Prostate gland (tissue), 2 donors: ENCODE measurements at regions not wholly inside any gene's neighbourhood (a gene's known extent, or its start where the extent isn't known, plus 50 kb on each side); places are given as distances from the start of the nearest gene placed in this dataset.

ENCODE experiments used
- DNase-seq: peaks from one replicate; pipeline ENCODE4 v3.0.0-alpha.2; 2019; ENCODE audit warnings: low spot score
- H3K27ac ChIP-seq, 2 donors: fragments of 200-600 bp; sonication (generic); 2 replicates each; pipeline ENCODE4 v1.5.1; 2017 to 2019
- H3K27me3 ChIP-seq: fragments of 200-600 bp; sonication (generic); replicated peaks from 2 replicates; pipeline ENCODE4 v1.5.1; 2019; ENCODE audit not compliant: insufficient read depth
- H3K36me3 ChIP-seq, 2 donors: fragments of 200-600 bp; sonication (generic); 1 replicate in 1 of 2; 2 replicates in 1 of 2; pipeline versions ENCODE4 v1.5.1 to v1.8.1; 2017 to 2019
- H3K4me1 ChIP-seq: fragments of 200-600 bp; sonication (generic); replicated peaks from 2 replicates; pipeline ENCODE4 v1.5.1; 2019
- H3K4me3 ChIP-seq, 2 donors: fragments of 200-600 bp; sonication (generic); 2 replicates each; pipeline ENCODE4 v1.5.1; 2017 to 2019
- H3K9me3 ChIP-seq: fragments of 200-600 bp; sonication (generic); 2 replicates; pipeline ENCODE4 v1.5.1; 2017
- CTCF ChIP-seq, 4 experiments: fragments of 200-600 bp in 2 of 4; fragments of 450-650 bp in 2 of 4; sonication (generic) in 2 of 4; IDR thresholded peaks; 1 replicate in 3 of 4; 2 replicates in 1 of 4; pipeline ENCODE4 v1.5.1; 2016 to 2019; ENCODE audit warnings: antibody characterized with exemption in 4 of 4, mild to moderate bottlenecking in 2 of 4, moderate library complexity in 2 of 4
- POLR2A ChIP-seq: fragments of 450-650 bp; IDR thresholded peaks from one replicate; pipeline ENCODE4 v1.6.1; 2016; ENCODE audit warnings: antibody characterized with exemption, mild to moderate bottlenecking
- POLR2AphosphoS5 ChIP-seq: sonication (generic); formaldehyde crosslinking; IDR thresholded peaks from one replicate; pipeline ENCODE4 v1.6.1; 2017; ENCODE audit warnings: antibody characterized with exemption
- WGBS: methylation state at CpG from one replicate; pipeline ENCODE4 v1.1.5; 2018; 5-methylcytosine and 5-hydroxymethylcytosine counted together
- intact Hi-C: fragments of 100-400 bp; cut with DNase I; formaldehyde crosslinking; loops from one replicate; pipeline ENCODE4 v1.14.2; 2022

- Histone ChIP-seq H3K4me3 (no peak overlapping the region), H3K4me1 (no peaks in the 10 kb centered on the region), H3K9me3 (no peaks in the 10 kb centered on the region), H3K27ac (no peak overlapping the region), H3K27me3 (no peaks in the 10 kb centered on the region), H3K36me3 (no peaks in the 10 kb centered on the region)
- intact Hi-C loops: no loop called here
- TF ChIP-seq CTCF (IDR thresholded peaks at IDR 0.05): no peak
- TF ChIP-seq POLR2A: no peak
- TF ChIP-seq POLR2AphosphoS5: no peak
- WGBS: 79% methylated on average over 4 of the region's 4 CpGs
- DNase-seq: no peak
Observed at GRCh38 chr5:12985142-12985541, 959.3 kb downstream of the DNAH5 start.

GRCh38 chr5:12974856-12975255 lies 969.6 kb downstream of the DNAH5 start:
- Histone ChIP-seq H3K36me3 (no peaks in the 10 kb centered on the region), H3K9me3 (no peaks in the 10 kb centered on the region), H3K4me1 (no peaks in the 10 kb centered on the region), H3K27ac (no peak overlapping the region), H3K4me3 (no peak overlapping the region), H3K27me3 (no peaks in the 10 kb centered on the region)
- TF ChIP-seq POLR2AphosphoS5 (no peak), CTCF (IDR thresholded peaks at IDR 0.05) (no peak), POLR2A (no peak)
- no peak for DNase-seq
- intact Hi-C loops: no loop called here
- WGBS: 64% methylated on average over 3 of the region's 3 CpGs

GRCh38 chr5:12965804-12966203 lies 978.7 kb downstream of the DNAH5 start:
- H3K4me3 ChIP-seq: no peak overlapping the region
- H3K27me3 ChIP-seq: no peaks in the 10 kb centered on the region
- 88% methylated on average over 4 of the region's 4 CpGs for WGBS
- DNase-seq: no peak
- H3K9me3 ChIP-seq: no peaks in the 10 kb centered on the region
- no peak for TF ChIP-seq CTCF (IDR thresholded peaks at IDR 0.05)
- TF ChIP-seq POLR2AphosphoS5: no peak
- TF ChIP-seq POLR2A: no peak
- intact Hi-C loops: no loop called here
- no peaks in the 10 kb centered on the region for H3K36me3 ChIP-seq
- no peak overlapping the region for H3K27ac ChIP-seq
- no peaks in the 10 kb centered on the region for H3K4me1 ChIP-seq

- WGBS: 76% methylated on average over 1 of the region's 1 CpG
Observed at GRCh38 chr5:12959713-12960112, 984.8 kb downstream of the DNAH5 start.

More at GRCh38 chr5:12959713-12960112, 984.8 kb downstream of the DNAH5 start:
- Histone ChIP-seq H3K9me3 (no peaks in the 10 kb centered on the region), H3K36me3 (no peaks in the 10 kb centered on the region), H3K4me1 (no peaks in the 10 kb centered on the region), H3K4me3 (no peak overlapping the region), H3K27me3 (no peaks in the 10 kb centered on the region), H3K27ac (no peak overlapping the region)
- DNase-seq: no peak
- TF ChIP-seq POLR2AphosphoS5: no peak
- no peak for TF ChIP-seq CTCF (IDR thresholded peaks at IDR 0.05)
- no peak for TF ChIP-seq POLR2A
- intact Hi-C loops: no loop called here
